Lung (tissue), 11 donors: ENCODE measurements at regions not wholly inside any gene's neighbourhood (a gene's known extent, or its start where the extent isn't known, plus 50 kb on each side); places are given as distances from the start of the nearest gene placed in this dataset.

Experiments used
- ATAC-seq: fragments of 200-7000 bp; cut with Tn5 transposase; one replicate; pipeline ENCODE4 v1.9.1; 2020; ENCODE audit warnings: moderate number of reproducible peaks; ENCODE audit not compliant: insufficient read depth, low FRiP score
- DNase-seq, 3 donors: peaks; one replicate each; pipeline ENCODE4 v3.0.0-alpha.2; 2013 to 2017
- H3K27ac ChIP-seq, 2 donors: one replicate each; pipeline ENCODE4 v1.5.1; 2013; ENCODE audit warnings: mild to moderate bottlenecking in 2 of 2, moderate library complexity in 2 of 2, control low read depth in 1 of 2, inconsistent platforms in 1 of 2, low read depth in 1 of 2, low read length in 1 of 2
- H3K27me3 ChIP-seq, 3 donors: one replicate each; pipeline ENCODE4 v1.5.1; 2013; ENCODE audit warnings: low read length in 2 of 3; ENCODE audit not compliant: control insufficient read depth in 3 of 3, insufficient read depth in 3 of 3
- H3K36me3 ChIP-seq, 4 donors: one replicate each; pipeline ENCODE4 v1.5.1; 2013; ENCODE audit warnings: low read length in 4 of 4, mild to moderate bottlenecking in 1 of 4, moderate library complexity in 1 of 4; ENCODE audit not compliant: control insufficient read depth in 4 of 4, insufficient read depth in 4 of 4
- H3K4me1 ChIP-seq, 5 donors: one replicate each; pipeline ENCODE4 v1.5.1; 2013; ENCODE audit warnings: low read length in 5 of 5, mild to moderate bottlenecking in 2 of 5, moderate library complexity in 1 of 5; ENCODE audit not compliant: control insufficient read depth in 5 of 5, insufficient read depth in 5 of 5
- H3K4me3 ChIP-seq: one replicate; pipeline ENCODE4 v1.5.1; 2013; ENCODE audit warnings: mild to moderate bottlenecking, control low read depth, moderate library complexity
- H3K9ac ChIP-seq, 2 donors: one replicate each; pipeline ENCODE4 v1.5.1; 2013; ENCODE audit warnings: low read length in 2 of 2, control low read depth in 1 of 2; ENCODE audit not compliant: insufficient read depth in 1 of 2
- H3K9me3 ChIP-seq, 4 donors: one replicate each; pipeline ENCODE4 v1.5.1; 2013; ENCODE audit warnings: low read length in 3 of 4, mild to moderate bottlenecking in 1 of 4, moderate library complexity in 1 of 4; ENCODE audit not compliant: control insufficient read depth in 4 of 4, insufficient read depth in 3 of 4
- CTCF ChIP-seq: IDR thresholded peaks from 2 replicates; pipeline ENCODE4 v1.5.1; 2012; ENCODE audit warnings: mild to moderate bottlenecking; ENCODE audit errors: control extremely low read depth, extremely low read depth
- WGBS, 2 donors: extraction: QIAGEN DNeasy Blood & Tissue Kit; methylation state at CpG; one replicate each; pipeline ENCODE4 v1.1.7; 2013; 5-methylcytosine and 5-hydroxymethylcytosine counted together
- donor health status: control.
- donor health status: control.
- donor health status: Bipolar disorder and iron deficiency.
- donor health status: healthy.
- donor health status: DM: yes; HTN: yes; CAD: no.

GRCh38 chr2:105636109-105636740 is 108.5 kb upstream of the NCK2 start:
- no peak for TF ChIP-seq CTCF
- DNase-seq (no peak), ATAC-seq (no peak)
- H3K36me3 ChIP-seq = no peaks in the 10 kb centered on the region
- no peaks in the 10 kb centered on the region for H3K27me3 ChIP-seq
- 83 to 90% methylated on average over 8 of the region's 8 CpGs for WGBS, 2 donors
- no peak overlapping the region for H3K4me3 ChIP-seq
- no peak overlapping the region for H3K9ac ChIP-seq
- peaks cover 0 to 13% (median 0%) of the 10 kb centered on the region in 5 donors for H3K4me1 ChIP-seq
- no peak overlapping the region for H3K27ac ChIP-seq
- peaks cover 0 to 2% (median 0%) of the 10 kb centered on the region in 4 donors for H3K9me3 ChIP-seq

GRCh38 chr2:105635564-105635963 is 109.1 kb upstream of the NCK2 start:
- 90 to 95% methylated on average over 7 of the region's 7 CpGs for WGBS, 2 donors
- no peak for TF ChIP-seq CTCF
- H3K27me3 ChIP-seq = no peaks in the 10 kb centered on the region
- no peak for DNase-seq
- ATAC-seq = no peak
- no peak overlapping the region for H3K9ac ChIP-seq
- H3K9me3 ChIP-seq = peaks cover 0 to 2% (median 0%) of the 10 kb centered on the region in 4 donors
- H3K4me1 ChIP-seq = peaks cover 0 to 7% (median 0%) of the 10 kb centered on the region in 5 donors
- no peaks in the 10 kb centered on the region for H3K36me3 ChIP-seq
- no peak overlapping the region for H3K27ac ChIP-seq
- H3K4me3 ChIP-seq = no peak overlapping the region

- 50 to 77% methylated on average over 7 of the region's 7 CpGs for WGBS, 2 donors
- ATAC-seq = no peak
- no peak for TF ChIP-seq CTCF
Observed at GRCh38 chr2:105634198-105634597, 110.5 kb upstream of the NCK2 start.

GRCh38 chr2:105631922-105632321 is 112.8 kb upstream of the NCK2 start:
- H3K9ac ChIP-seq = no peak overlapping the region
- peaks cover 0 to 2% (median 0%) of the 10 kb centered on the region in 4 donors for H3K9me3 ChIP-seq
- no peaks in the 10 kb centered on the region for H3K36me3 ChIP-seq
- no peak overlapping the region for H3K27ac ChIP-seq
- H3K4me3 ChIP-seq = no peak overlapping the region
- no peaks in the 10 kb centered on the region for H3K27me3 ChIP-seq
- no peak for TF ChIP-seq CTCF
- 94 to 98% methylated on average over 1 of the region's 1 CpG for WGBS, 2 donors
- peaks cover 0 to 7% (median 0%) of the 10 kb centered on the region in 5 donors for H3K4me1 ChIP-seq
- DNase-seq (no peak), ATAC-seq (no peak)

More at GRCh38 chr2:105634198-105634597, 110.5 kb upstream of the NCK2 start:
- H3K27ac ChIP-seq = no peak overlapping the region
- DNase-seq = no peak
- H3K9ac ChIP-seq = no peak overlapping the region
- no peaks in the 10 kb centered on the region for H3K27me3 ChIP-seq
- H3K4me1 ChIP-seq = peaks cover 0 to 7% (median 0%) of the 10 kb centered on the region in 5 donors
- no peak overlapping the region for H3K4me3 ChIP-seq
- peaks cover 0 to 2% (median 0%) of the 10 kb centered on the region in 4 donors for H3K9me3 ChIP-seq
- H3K36me3 ChIP-seq = no peaks in the 10 kb centered on the region
